Central memory CD8-positive, alpha-beta T cell (primary cell): ENCODE measurements at regions not wholly inside any gene's neighbourhood (a gene's known extent, or its start where the extent isn't known, plus 50 kb on each side); places are given as distances from the start of the nearest gene placed in this dataset.
"Not testable (repeated sequence)": the region's sequence is repeated elsewhere in the genome, so short reads cannot be mapped to it uniquely, and the experiment has no call there.

ENCODE experiments used
- ATAC-seq: fragments of 150-1000 bp; cut with Tn5 transposase; replicated peaks from 2 replicates; pipeline ENCODE4 v1.10.0; 2022; ENCODE audit warnings: mild to moderate bottlenecking, moderate FRiP score, moderate number of reproducible peaks; ENCODE audit not compliant: poor library complexity, severe bottlenecking; ENCODE audit errors: extremely low read depth
- DNase-seq, 2 donors: peaks; one replicate each; pipeline ENCODE4 v3.0.0; 2021; ENCODE audit warnings: low spot score in 2 of 2
- H3K27ac Mint-ChIP-seq: one replicate; pipeline ENCODE4 v1.8.0; 2022; ENCODE audit warnings: low read depth, mild to moderate bottlenecking, moderate library complexity, mixed read lengths
- H3K27me3 Mint-ChIP-seq: one replicate; pipeline ENCODE4 v1.8.0; 2022; ENCODE audit warnings: mixed read lengths
- H3K36me3 Mint-ChIP-seq: one replicate; pipeline ENCODE4 v1.8.0; 2022; ENCODE audit warnings: mild to moderate bottlenecking, moderate library complexity, mixed read lengths; ENCODE audit not compliant: insufficient read depth
- H3K4me1 Mint-ChIP-seq: one replicate; pipeline ENCODE4 v1.8.0; 2022; ENCODE audit warnings: mixed read lengths
- H3K4me3 Mint-ChIP-seq: one replicate; pipeline ENCODE4 v1.8.0; 2022; ENCODE audit warnings: mild to moderate bottlenecking, moderate library complexity, mixed read lengths
- H3K9me3 Mint-ChIP-seq: one replicate; pipeline ENCODE4 v1.8.0; 2022; ENCODE audit warnings: mixed read lengths

- ATAC-seq (no peak), DNase-seq (no peak)
- H3K9me3 Mint-ChIP-seq, result peaks cover 6% of the 10 kb centered on the region
- no peak overlapping the region for H3K27ac Mint-ChIP-seq
- no peaks in the 10 kb centered on the region for H3K27me3 Mint-ChIP-seq
- no peaks in the 10 kb centered on the region for H3K4me1 Mint-ChIP-seq
- H3K36me3 Mint-ChIP-seq, result no peaks in the 10 kb centered on the region
- no peak overlapping the region for H3K4me3 Mint-ChIP-seq
Observed at GRCh38 chr5:67855523-67855922, 360.0 kb upstream of the PIK3R1 start.

- peaks cover 14% of the 10 kb centered on the region for H3K27me3 Mint-ChIP-seq
- H3K27ac Mint-ChIP-seq, H3K4me3 Mint-ChIP-seq, H3K4me1 Mint-ChIP-seq, H3K9me3 Mint-ChIP-seq, DNase-seq, H3K36me3 Mint-ChIP-seq, ATAC-seq: not testable (repeated sequence)
Observed at GRCh38 chr5:67850906-67851305, 364.6 kb upstream of the PIK3R1 start.

- Mint-ChIP-seq H3K27me3 (peaks cover 56% of the 10 kb centered on the region), H3K9me3 (no peaks in the 10 kb centered on the region), H3K4me3 (no peak overlapping the region), H3K4me1 (no peaks in the 10 kb centered on the region), H3K36me3 (no peaks in the 10 kb centered on the region), H3K27ac (no peak overlapping the region)
- ATAC-seq (no peak), DNase-seq (no peak)
Observed at GRCh38 chr5:67844924-67845323, 370.6 kb upstream of the PIK3R1 start.

- H3K36me3 Mint-ChIP-seq, result no peaks in the 10 kb centered on the region
- ATAC-seq, result no peak
- H3K4me3 Mint-ChIP-seq, result no peak overlapping the region
- no peaks in the 10 kb centered on the region for H3K4me1 Mint-ChIP-seq
- H3K27ac Mint-ChIP-seq, result no peak overlapping the region
- peaks cover 56% of the 10 kb centered on the region for H3K27me3 Mint-ChIP-seq
- DNase-seq, result no peak
- H3K9me3 Mint-ChIP-seq, result no peaks in the 10 kb centered on the region
Observed at GRCh38 chr5:67842806-67843205, 372.8 kb upstream of the PIK3R1 start.

- not testable (repeated sequence) for DNase-seq, H3K4me1 Mint-ChIP-seq, H3K4me3 Mint-ChIP-seq, H3K36me3 Mint-ChIP-seq, ATAC-seq, H3K9me3 Mint-ChIP-seq, H3K27ac Mint-ChIP-seq
- peaks cover 23% of the 10 kb centered on the region for H3K27me3 Mint-ChIP-seq
Observed at GRCh38 chr5:67837225-67837624, 378.3 kb upstream of the PIK3R1 start.

GRCh38 chr5:67836496-67836895 is 379.1 kb upstream of the PIK3R1 start:
- not testable (repeated sequence) for H3K4me1 Mint-ChIP-seq, H3K36me3 Mint-ChIP-seq, H3K27ac Mint-ChIP-seq, H3K9me3 Mint-ChIP-seq, ATAC-seq, H3K4me3 Mint-ChIP-seq, DNase-seq
- peaks cover 18% of the 10 kb centered on the region for H3K27me3 Mint-ChIP-seq

GRCh38 chr5:67831048-67831447 is 384.5 kb upstream of the PIK3R1 start:
- no peaks in the 10 kb centered on the region for H3K4me1 Mint-ChIP-seq
- no peaks in the 10 kb centered on the region for H3K36me3 Mint-ChIP-seq
- peaks cover 12% of the 10 kb centered on the region for H3K27me3 Mint-ChIP-seq
- no peaks in the 10 kb centered on the region for H3K9me3 Mint-ChIP-seq
- H3K27ac Mint-ChIP-seq, result no peak overlapping the region
- DNase-seq (no peak), ATAC-seq (no peak)
- no peak overlapping the region for H3K4me3 Mint-ChIP-seq

- Mint-ChIP-seq H3K4me1 (no peaks in the 10 kb centered on the region), H3K36me3 (no peaks in the 10 kb centered on the region), H3K27ac (no peak overlapping the region), H3K27me3 (no peaks in the 10 kb centered on the region), H3K4me3 (no peak overlapping the region), H3K9me3 (peaks cover 5% of the 10 kb centered on the region)
- no peak for DNase-seq
- no peak for ATAC-seq
Observed at GRCh38 chr5:67827541-67827940, 388.0 kb upstream of the PIK3R1 start.

GRCh38 chr5:67824852-67825251 is 390.7 kb upstream of the PIK3R1 start:
- H3K9me3 Mint-ChIP-seq, result peaks cover 5% of the 10 kb centered on the region
- DNase-seq, result no peak
- H3K4me3 Mint-ChIP-seq, result no peak overlapping the region

GRCh38 chr5:67817652-67818051 is 397.9 kb upstream of the PIK3R1 start:
- H3K4me1 Mint-ChIP-seq, result no peaks in the 10 kb centered on the region
- DNase-seq (no peak), ATAC-seq (no peak)
- peaks cover 5% of the 10 kb centered on the region for H3K9me3 Mint-ChIP-seq
- no peak overlapping the region for H3K27ac Mint-ChIP-seq
- no peak overlapping the region for H3K4me3 Mint-ChIP-seq
- peaks cover 13% of the 10 kb centered on the region for H3K27me3 Mint-ChIP-seq
- no peaks in the 10 kb centered on the region for H3K36me3 Mint-ChIP-seq

More at GRCh38 chr5:67824852-67825251, 390.7 kb upstream of the PIK3R1 start:
- Mint-ChIP-seq H3K27ac (no peak overlapping the region), H3K27me3 (no peaks in the 10 kb centered on the region), H3K4me1 (no peaks in the 10 kb centered on the region), H3K36me3 (no peaks in the 10 kb centered on the region)
- no peak for ATAC-seq

GRCh38 chr5:67816456-67816855 is 399.1 kb upstream of the PIK3R1 start:
- Mint-ChIP-seq H3K4me3 (no peak overlapping the region), H3K4me1 (no peaks in the 10 kb centered on the region), H3K36me3 (no peaks in the 10 kb centered on the region), H3K9me3 (peaks cover 5% of the 10 kb centered on the region), H3K27ac (no peak overlapping the region), H3K27me3 (peaks cover 23% of the 10 kb centered on the region)
- ATAC-seq (no peak), DNase-seq (no peak)

- Mint-ChIP-seq H3K27me3 (peaks cover 23% of the 10 kb centered on the region), H3K4me1 (no peaks in the 10 kb centered on the region), H3K27ac (no peak overlapping the region), H3K9me3 (peaks cover 5% of the 10 kb centered on the region), H3K36me3 (no peaks in the 10 kb centered on the region), H3K4me3 (no peak overlapping the region)
- ATAC-seq, result no peak
- no peak for DNase-seq
Observed at GRCh38 chr5:67815455-67816391, 399.8 kb upstream of the PIK3R1 start.

- no peak overlapping the region for H3K4me3 Mint-ChIP-seq
- no peak overlapping the region for H3K27ac Mint-ChIP-seq
- peaks cover 5% of the 10 kb centered on the region for H3K9me3 Mint-ChIP-seq
- no peak for DNase-seq
- H3K4me1 Mint-ChIP-seq, result peaks cover 5% of the 10 kb centered on the region
- ATAC-seq, result no peak
- no peaks in the 10 kb centered on the region for H3K36me3 Mint-ChIP-seq
- H3K27me3 Mint-ChIP-seq, result peaks cover 23% of the 10 kb centered on the region
Observed at GRCh38 chr5:67814569-67815311, 400.8 kb upstream of the PIK3R1 start.
